Gastroesophageal sphincter (tissue), 4 donors: ENCODE measurements at regions not wholly inside any gene's neighbourhood (a gene's known extent, or its start where the extent isn't known, plus 50 kb on each side); places are given as distances from the start of the nearest gene placed in this dataset.

Source experiments
- ATAC-seq: fragments of 150-250 bp; one replicate; pipeline ENCODE4 v1.9.1; 2016; ENCODE audit warnings: mild to moderate bottlenecking, moderate library complexity
- H3K27ac ChIP-seq, 4 donors: fragments of 200-600 bp; sonication (generic) in 3 of 4; 1 replicate in 3 of 4; 2 replicates in 1 of 4; pipeline ENCODE4 v1.5.1; 2016 to 2019
- H3K27me3 ChIP-seq: fragments of 200-600 bp; sonication (generic); one replicate; pipeline ENCODE4 v1.5.1; 2019
- H3K36me3 ChIP-seq, 2 donors: fragments of 200-600 bp; sonication (generic); one replicate each; pipeline ENCODE4 v1.5.1; 2019; ENCODE audit warnings: control low read depth in 1 of 2
- H3K4me1 ChIP-seq, 3 donors: fragments of 200-600 bp; sonication (generic); 1 replicate in 2 of 3; 2 replicates in 1 of 3; pipeline ENCODE4 v1.5.1; 2016 to 2019; ENCODE audit warnings: control low read depth in 2 of 3
- H3K4me3 ChIP-seq, 2 donors: fragments of 200-600 bp; sonication (generic); one replicate each; pipeline ENCODE4 v1.5.1; 2019; ENCODE audit warnings: mild to moderate bottlenecking in 1 of 2, moderate library complexity in 1 of 2
- H3K9me3 ChIP-seq, 3 donors: fragments of 200-600 bp; sonication (generic); one replicate each; pipeline ENCODE4 v1.5.1; 2017 to 2019; ENCODE audit warnings: control low read depth in 2 of 3
- EP300 ChIP-seq: sonication (generic); formaldehyde crosslinking; IDR thresholded peaks from one replicate; pipeline ENCODE4 v1.6.1; 2017; ENCODE audit warnings: antibody characterized with exemption, mild to moderate bottlenecking
- POLR2A ChIP-seq, 2 donors: fragments of 450-650 bp; IDR thresholded peaks; one replicate each; pipeline ENCODE4 v1.6.1; 2017; ENCODE audit warnings: antibody characterized with exemption in 2 of 2, mild to moderate bottlenecking in 2 of 2, moderate library complexity in 1 of 2
- POLR2AphosphoS5 ChIP-seq: sonication (generic); formaldehyde crosslinking; IDR thresholded peaks from one replicate; pipeline ENCODE4 v1.6.1; 2017; ENCODE audit warnings: antibody characterized with exemption
- WGBS, 2 donors: methylation state at CpG; one replicate each; pipeline ENCODE4 v1.1.5; 2018; ENCODE audit warnings: low coverage in 1 of 2; 5-methylcytosine and 5-hydroxymethylcytosine counted together
- TF ChIP-seq, protein P1 (sequence below), 4 experiments: fragments of 200-600 bp in 2 of 4; fragments of 450-650 bp in 2 of 4; sonication (generic) in 1 of 4; IDR thresholded peaks; one replicate each; pipeline ENCODE4 v1.5.1; 2017 to 2019; ENCODE audit warnings: antibody characterized with exemption in 4 of 4, mild to moderate bottlenecking in 2 of 4, moderate library complexity in 2 of 4

GRCh38 chr6:12478921-12479320 lies 188.8 kb downstream of the EDN1 start:
- Histone ChIP-seq H3K4me1 (peaks cover 0 to 12% (median 0%) of the 10 kb centered on the region in 3 donors), H3K9me3 (no peaks in the 10 kb centered on the region), H3K27me3 (no peaks in the 10 kb centered on the region), H3K27ac (no peak overlapping the region), H3K36me3 (no peaks in the 10 kb centered on the region), H3K4me3 (no peak overlapping the region)
- ATAC-seq: no peak
- 81 to 82% methylated on average over 3 of the region's 3 CpGs for WGBS, 2 donors
- TF ChIP-seq POLR2AphosphoS5 (no peak), POLR2A (IDR thresholded peaks at IDR 0.05) (no peak), EP300 (no peak)
- TF ChIP-seq, protein P1, sequence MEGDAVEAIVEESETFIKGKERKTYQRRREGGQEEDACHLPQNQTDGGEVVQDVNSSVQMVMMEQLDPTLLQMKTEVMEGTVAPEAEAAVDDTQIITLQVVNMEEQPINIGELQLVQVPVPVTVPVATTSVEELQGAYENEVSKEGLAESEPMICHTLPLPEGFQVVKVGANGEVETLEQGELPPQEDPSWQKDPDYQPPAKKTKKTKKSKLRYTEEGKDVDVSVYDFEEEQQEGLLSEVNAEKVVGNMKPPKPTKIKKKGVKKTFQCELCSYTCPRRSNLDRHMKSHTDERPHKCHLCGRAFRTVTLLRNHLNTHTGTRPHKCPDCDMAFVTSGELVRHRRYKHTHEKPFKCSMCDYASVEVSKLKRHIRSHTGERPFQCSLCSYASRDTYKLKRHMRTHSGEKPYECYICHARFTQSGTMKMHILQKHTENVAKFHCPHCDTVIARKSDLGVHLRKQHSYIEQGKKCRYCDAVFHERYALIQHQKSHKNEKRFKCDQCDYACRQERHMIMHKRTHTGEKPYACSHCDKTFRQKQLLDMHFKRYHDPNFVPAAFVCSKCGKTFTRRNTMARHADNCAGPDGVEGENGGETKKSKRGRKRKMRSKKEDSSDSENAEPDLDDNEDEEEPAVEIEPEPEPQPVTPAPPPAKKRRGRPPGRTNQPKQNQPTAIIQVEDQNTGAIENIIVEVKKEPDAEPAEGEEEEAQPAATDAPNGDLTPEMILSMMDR (IDR thresholded peaks at IDR 0.05): no peak

- Histone ChIP-seq H3K9me3 (no peaks in the 10 kb centered on the region), H3K36me3 (no peaks in the 10 kb centered on the region), H3K4me1 (peaks cover 0 to 6% (median 0%) of the 10 kb centered on the region in 3 donors), H3K27me3 (no peaks in the 10 kb centered on the region), H3K27ac (no peak overlapping the region), H3K4me3 (no peak overlapping the region)
- ATAC-seq: no peak
- TF ChIP-seq POLR2AphosphoS5 (no peak), EP300 (no peak), POLR2A (IDR thresholded peaks at IDR 0.05) (no peak)
- TF ChIP-seq, protein P1 (IDR thresholded peaks at IDR 0.05): no peak
- 94 to 100% methylated on average over 1 to 2 of the region's 2 CpGs for WGBS, 2 donors
Measured at GRCh38 chr6:12479451-12479850, 189.3 kb downstream of the EDN1 start.

- H3K27me3 ChIP-seq: no peaks in the 10 kb centered on the region
- H3K4me3 ChIP-seq: no peak overlapping the region
- no peaks in the 10 kb centered on the region for H3K36me3 ChIP-seq
- H3K9me3 ChIP-seq: no peaks in the 10 kb centered on the region
- WGBS, 2 donors: 20 to 65% methylated on average over 1 to 2 of the region's 2 CpGs
- peaks cover 0 to 2% (median 0%) of the 10 kb centered on the region in 3 donors for H3K4me1 ChIP-seq
- no peak for ATAC-seq
- no peak overlapping the region for H3K27ac ChIP-seq
- TF ChIP-seq POLR2AphosphoS5: no peak
- no peak for TF ChIP-seq EP300
- TF ChIP-seq, protein P1 (IDR thresholded peaks at IDR 0.05): no peak
- TF ChIP-seq POLR2A (IDR thresholded peaks at IDR 0.05): no peak
Measured at GRCh38 chr6:12479881-12480280, 189.7 kb downstream of the EDN1 start.

GRCh38 chr6:12480379-12480778 lies 190.2 kb downstream of the EDN1 start:
- WGBS, 2 donors: 84 to 94% methylated on average over 3 of the region's 3 CpGs
- no peaks in the 10 kb centered on the region for H3K36me3 ChIP-seq
- TF ChIP-seq, protein P1 (IDR thresholded peaks at IDR 0.05): no peak
- TF ChIP-seq POLR2AphosphoS5 (no peak), EP300 (no peak), POLR2A (IDR thresholded peaks at IDR 0.05) (no peak)
- ATAC-seq: no peak
- H3K4me3 ChIP-seq: no peak overlapping the region
- no peaks in the 10 kb centered on the region for H3K4me1 ChIP-seq
- H3K27ac ChIP-seq: no peak overlapping the region
- H3K27me3 ChIP-seq: no peaks in the 10 kb centered on the region
- H3K9me3 ChIP-seq: no peaks in the 10 kb centered on the region

- WGBS, 2 donors: 89 to 93% methylated on average over 2 of the region's 2 CpGs
- no peaks in the 10 kb centered on the region for H3K4me1 ChIP-seq
- no peak overlapping the region for H3K27ac ChIP-seq
- no peak overlapping the region for H3K4me3 ChIP-seq
- H3K9me3 ChIP-seq: no peaks in the 10 kb centered on the region
- no peaks in the 10 kb centered on the region for H3K27me3 ChIP-seq
- no peak for TF ChIP-seq EP300
- TF ChIP-seq POLR2A (IDR thresholded peaks at IDR 0.05): no peak
- TF ChIP-seq POLR2AphosphoS5: no peak
- TF ChIP-seq, protein P1 (IDR thresholded peaks at IDR 0.05): no peak
- no peak for ATAC-seq
- no peaks in the 10 kb centered on the region for H3K36me3 ChIP-seq
Measured at GRCh38 chr6:12481292-12481691, 191.1 kb downstream of the EDN1 start.
